Neural cell (in vitro differentiated cells): ENCODE measurements at regions not wholly inside any gene's neighbourhood (a gene's known extent, or its start where the extent isn't known, plus 50 kb on each side); places are given as distances from the start of the nearest gene placed in this dataset.

Experiments
- H2AFZ ChIP-seq: fragments of 200-600, 300-800 bp; sonication (generic), shearing (Covaris generic); 2 replicates; pipeline ENCODE4 v1.6.0; 2014; ENCODE audit warnings: low read depth, mild to moderate bottlenecking, antibody characterized with exemption, low read length, moderate library complexity
- H3F3A ChIP-seq: fragments of 200-600 bp; shearing (Covaris generic); 2 replicates; pipeline ENCODE4 v1.6.1; 2016; ENCODE audit warnings: mild to moderate bottlenecking, moderate library complexity, mixed read lengths, antibody characterized with exemption, low read length; ENCODE audit not compliant: insufficient read depth, poor library complexity, severe bottlenecking
- H3K27ac ChIP-seq: fragments of 200-600, 300-800 bp; sonication (generic), shearing (Covaris generic); 2 replicates; pipeline ENCODE4 v1.5.1; 2014; ENCODE audit warnings: mild to moderate bottlenecking, low read length, moderate library complexity
- H3K27me3 ChIP-seq: fragments of 300-800, 200-600 bp; sonication (generic), shearing (Covaris generic); 2 replicates; pipeline ENCODE4 v1.6.0; 2014; ENCODE audit warnings: mild to moderate bottlenecking, low read depth, low read length, moderate library complexity; ENCODE audit not compliant: insufficient read depth
- H3K36me3 ChIP-seq: fragments of 300-800, 200-600 bp; sonication (generic), shearing (Covaris generic); 2 replicates; pipeline ENCODE4 v1.5.1; 2014; ENCODE audit warnings: mild to moderate bottlenecking, antibody characterized with exemption, low read length, moderate library complexity; ENCODE audit not compliant: insufficient read depth
- H3K4me2 ChIP-seq: fragments of 300-800, 200-600 bp; sonication (generic), shearing (Covaris generic); 2 replicates; pipeline ENCODE4 v1.6.0; 2014; ENCODE audit warnings: mild to moderate bottlenecking, low read length
- H3K4me3 ChIP-seq: fragments of 300-800, 200-600 bp; sonication (generic), shearing (Covaris generic); 2 replicates; pipeline ENCODE4 v1.5.1; 2014; ENCODE audit warnings: mild to moderate bottlenecking, low read length, moderate library complexity
- H3K79me2 ChIP-seq: fragments of 200-600 bp; shearing (Covaris generic); replicated peaks from 2 replicates; pipeline ENCODE4 v1.6.0; 2014; ENCODE audit warnings: mild to moderate bottlenecking, low read length, moderate library complexity; ENCODE audit not compliant: insufficient read depth
- H3K9ac ChIP-seq: fragments of 300-800, 200-600 bp; sonication (generic), shearing (Covaris generic); 2 replicates; pipeline ENCODE4 v1.6.1; 2016; ENCODE audit warnings: mild to moderate bottlenecking, low read length, mixed read lengths
- H3K9me2 ChIP-seq: fragments of 200-600 bp; shearing (Covaris generic); 2 replicates; pipeline ENCODE4 v1.6.1; 2016; ENCODE audit warnings: mild to moderate bottlenecking, low read length, mixed read lengths; ENCODE audit not compliant: insufficient read depth
- H3K9me3 ChIP-seq: fragments of 200-600, 300-800 bp; sonication (generic), shearing (Covaris generic); 2 replicates; pipeline ENCODE4 v1.6.1; 2016; ENCODE audit warnings: mild to moderate bottlenecking, mixed run types, low read length, moderate library complexity, mixed read lengths
- H4K20me1 ChIP-seq: fragments of 200-600 bp; shearing (Covaris generic); 2 replicates; pipeline ENCODE4 v1.6.1; 2016; ENCODE audit warnings: mild to moderate bottlenecking, mixed run types; ENCODE audit not compliant: insufficient read depth
- CTCF ChIP-seq: fragments of 450-650 bp; IDR thresholded peaks from 2 replicates; pipeline ENCODE4 v1.5.1; 2014; ENCODE audit warnings: antibody characterized with exemption, mild to moderate bottlenecking, moderate library complexity; ENCODE audit not compliant: poor library complexity, severe bottlenecking
- EP300 ChIP-seq: fragments of 450-650 bp; conservative IDR thresholded peaks from 2 replicates; pipeline ENCODE4 v1.6.1; 2014; ENCODE audit warnings: antibody characterized with exemption, mild to moderate bottlenecking, moderate library complexity; ENCODE audit not compliant: poor library complexity, severe bottlenecking
- EZH2 ChIP-seq: fragments of 200-600, 300-800 bp; shearing (Covaris generic), sonication (generic); IDR thresholded peaks from 2 replicates; pipeline ENCODE4 v1.6.1; 2014; ENCODE audit warnings: antibody characterized with exemption, low read length, borderline replicate concordance, mild to moderate bottlenecking; ENCODE audit not compliant: insufficient read depth, poor library complexity, severe bottlenecking
- MXI1 ChIP-seq: fragments of 450-650 bp; conservative IDR thresholded peaks from 2 replicates; pipeline ENCODE4 v1.6.1; 2014; ENCODE audit warnings: antibody characterized with exemption, mild to moderate bottlenecking; ENCODE audit not compliant: poor library complexity, severe bottlenecking
- POLR2AphosphoS5 ChIP-seq: IDR thresholded peaks from 2 replicates; pipeline ENCODE4 v1.6.1; 2012
- RAD21 ChIP-seq: fragments of 450-650 bp; conservative IDR thresholded peaks from 2 replicates; pipeline ENCODE4 v1.6.1; 2014; ENCODE audit warnings: antibody characterized with exemption, mild to moderate bottlenecking, moderate library complexity
- REST ChIP-seq: IDR thresholded peaks from 2 replicates; pipeline ENCODE4 v1.6.1; 2012; ENCODE audit warnings: borderline replicate concordance
- SMC3 ChIP-seq: fragments of 450-650 bp; conservative IDR thresholded peaks from 2 replicates; pipeline ENCODE4 v1.6.1; 2014; ENCODE audit warnings: antibody characterized with exemption, mild to moderate bottlenecking, moderate library complexity; ENCODE audit not compliant: poor library complexity
- TAF1 ChIP-seq: IDR thresholded peaks from 2 replicates; pipeline ENCODE4 v1.6.1; 2012; ENCODE audit warnings: low read depth

- TF ChIP-seq REST (no peak), CTCF (no peak)
Measured at GRCh38 chr4:156615066-156615531, 356.5 kb downstream of the PDGFC start (continued).

GRCh38 chr4:156614536-156614935 is 357.1 kb downstream of the PDGFC start:
- Histone ChIP-seq H3K4me3 (no peak overlapping the region), H3K9me2 (no peaks in the 10 kb centered on the region), H3K27me3 (no peaks in the 10 kb centered on the region), H3K9ac (no peak overlapping the region), H3F3A (no peaks in the 10 kb centered on the region), H3K4me2 (no peak overlapping the region), H3K9me3 (no peaks in the 10 kb centered on the region), H2AFZ (no peak overlapping the region), H4K20me1 (no peaks in the 10 kb centered on the region), H3K36me3 (no peaks in the 10 kb centered on the region), H3K27ac (no peak overlapping the region), H3K79me2 (no peaks in the 10 kb centered on the region)
- TF ChIP-seq EP300 (no peak), SMC3 (no peak), EZH2 (no peak), TAF1 (no peak), POLR2AphosphoS5 (no peak), RAD21 (no peak), MXI1 (no peak), CTCF (no peak), REST (no peak)
